ENCODE measurements at regions not wholly inside any gene's neighbourhood (a gene's known extent, or its start where the extent isn't known, plus 50 kb on each side); places are given as distances from the start of the nearest gene placed in this dataset.

GRCh38 chr13:99892866-99893504 lies 78.6 kb downstream of the ZIC5 start:
- no peak for DNase-seq (ENCODE audit: low spot score)

- no peak for DNase-seq (ENCODE audit: low spot score)
Measured at GRCh38 chr13:99892196-99892613, 79.4 kb downstream of the ZIC5 start.

GRCh38 chr13:99886706-99887105 lies 84.9 kb downstream of the ZIC5 start:
- no peak for DNase-seq (ENCODE audit: low spot score)

- no peak for DNase-seq (ENCODE audit: low spot score)
Measured at GRCh38 chr13:99884913-99885312, 86.7 kb downstream of the ZIC5 start.

GRCh38 chr13:99883805-99884204 lies 87.8 kb downstream of the ZIC5 start:
- no peak for DNase-seq (ENCODE audit: low spot score)

GRCh38 chr13:99878921-99879610 lies 92.5 kb downstream of the ZIC5 start:
- DNase-seq (ENCODE audit: low spot score) = no peak

- no peak for DNase-seq (ENCODE audit: low spot score)
Measured at GRCh38 chr13:99876651-99877050, 94.9 kb downstream of the ZIC5 start.

GRCh38 chr13:99875391-99875790 lies 96.2 kb downstream of the ZIC5 start:
- no peak for DNase-seq (ENCODE audit: low spot score)

- DNase-seq (ENCODE audit: low spot score) = no peak
Measured at GRCh38 chr13:99873832-99874430, 97.6 kb downstream of the ZIC5 start.

GRCh38 chr13:99873141-99873540 lies 98.4 kb downstream of the ZIC5 start:
- no peak for DNase-seq (ENCODE audit: low spot score)

GRCh38 chr13:99871249-99871898 lies 100.2 kb downstream of the ZIC5 start:
- no peak for DNase-seq (ENCODE audit: low spot score)

- DNase-seq (ENCODE audit: low spot score) = no peak
Measured at GRCh38 chr13:99870541-99870940, 101.0 kb downstream of the ZIC5 start.

- no peak for DNase-seq (ENCODE audit: low spot score)
Measured at GRCh38 chr13:99869830-99870229, 101.7 kb downstream of the ZIC5 start.

GRCh38 chr13:99868767-99869166 lies 102.8 kb downstream of the ZIC5 start:
- no peak for DNase-seq (ENCODE audit: low spot score)

- DNase-seq (ENCODE audit: low spot score) = no peak
Measured at GRCh38 chr13:99867535-99868257, 103.9 kb downstream of the ZIC5 start.

- no peak for DNase-seq (ENCODE audit: low spot score)
Measured at GRCh38 chr13:99866781-99867180, 104.8 kb downstream of the ZIC5 start.

GRCh38 chr13:99865420-99865930 lies 106.1 kb downstream of the ZIC5 start:
- no peak for DNase-seq (ENCODE audit: low spot score)

GRCh38 chr13:99864627-99864990 lies 107.0 kb downstream of the ZIC5 start:
- no peak for DNase-seq (ENCODE audit: low spot score)

GRCh38 chr13:99863789-99864626 lies 107.6 kb downstream of the ZIC5 start:
- no peak for DNase-seq (ENCODE audit: low spot score)

- DNase-seq (ENCODE audit: low spot score) = no peak
Measured at GRCh38 chr13:99862244-99862643, 109.3 kb downstream of the ZIC5 start.

- no peak for DNase-seq (ENCODE audit: low spot score)
Measured at GRCh38 chr13:99861771-99862170, 109.8 kb downstream of the ZIC5 start.

Measured in ureter (tissue), 1 donor.